Ishikawa (cell line): ENCODE measurements at regions not wholly inside any gene's neighbourhood (a gene's known extent, or its start where the extent isn't known, plus 50 kb on each side); places are given as distances from the start of the nearest gene placed in this dataset.

Experiments
- CEBPB ChIP-seq: IDR thresholded peaks from 2 replicates; pipeline ENCODE4 v1.6.1; 2012
- CREB1 ChIP-seq: IDR thresholded peaks from 2 replicates; pipeline ENCODE4 v1.6.1; 2012; ENCODE audit warnings: low read depth
- EGR1 ChIP-seq: IDR thresholded peaks from 2 replicates; pipeline ENCODE4 v1.6.1; 2012
- EP300 ChIP-seq: IDR thresholded peaks from 2 replicates; pipeline ENCODE4 v1.6.1; 2012; ENCODE audit warnings: borderline replicate concordance
- FOXM1 ChIP-seq: IDR thresholded peaks from 2 replicates; pipeline ENCODE4 v1.6.1; 2012; ENCODE audit warnings: low read depth, borderline replicate concordance
- MAX ChIP-seq: IDR thresholded peaks from 2 replicates; pipeline ENCODE4 v1.6.1; 2012
- NFIC ChIP-seq: IDR thresholded peaks from 2 replicates; pipeline ENCODE4 v1.6.1; 2012
- RAD21 ChIP-seq: IDR thresholded peaks from 2 replicates; pipeline ENCODE4 v1.6.1; 2012; ENCODE audit warnings: low read depth
- REST ChIP-seq: IDR thresholded peaks from 2 replicates; pipeline ENCODE4 v1.6.1; 2012; ENCODE audit warnings: low read depth, mild to moderate bottlenecking
- TAF1 ChIP-seq: IDR thresholded peaks from 2 replicates; pipeline ENCODE4 v1.6.1; 2012; ENCODE audit warnings: low read depth, mild to moderate bottlenecking
- TCF12 ChIP-seq: IDR thresholded peaks from 2 replicates; pipeline ENCODE4 v1.6.1; 2012; ENCODE audit warnings: low read depth
- USF1 ChIP-seq: IDR thresholded peaks from 2 replicates; pipeline ENCODE4 v1.6.1; 2012
- YY1 ChIP-seq: IDR thresholded peaks from 2 replicates; pipeline ENCODE4 v1.6.1; 2012; ENCODE audit warnings: low read depth
- ZBTB7A ChIP-seq: IDR thresholded peaks from 2 replicates; pipeline ENCODE4 v1.6.1; 2012; ENCODE audit warnings: low read depth

GRCh38 chr1:201693890-201694607 lies 134.9 kb upstream of the IPO9 start:
- TF ChIP-seq EGR1 (no peak), CREB1 (no peak), MAX (no peak), REST (no peak), YY1 (no peak), EP300 (no peak), CEBPB (no peak), RAD21 (no peak), TAF1 (no peak), ZBTB7A (no peak), NFIC (no peak), FOXM1 (no peak), USF1 (no peak), TCF12 (no peak)
